NCI-H82 (cell line): ENCODE measurements at regions not wholly inside any gene's neighbourhood (a gene's known extent, or its start where the extent isn't known, plus 50 kb on each side); places are given as distances from the start of the nearest gene placed in this dataset.
"Not testable (repeated sequence)": the region's sequence is repeated elsewhere in the genome, so short reads cannot be mapped to it uniquely, and the experiment has no call there.

ENCODE experiments used
- DNase-seq: peaks from one replicate; lab custom pipeline; 2025; lab: John Stamatoyannopoulos, UW

GRCh38 chr14:105889666-105890473 lies 363.5 kb downstream of the TMEM121 start:
- no peak for DNase-seq

- no peak for DNase-seq
Observed at GRCh38 chr14:105890474-105891220, 364.3 kb downstream of the TMEM121 start.

- DNase-seq: no peak
Observed at GRCh38 chr14:105891221-105891602, 364.8 kb downstream of the TMEM121 start.

- DNase-seq: no peak
Observed at GRCh38 chr14:105891631-105892452, 365.5 kb downstream of the TMEM121 start.

- DNase-seq: not testable (repeated sequence)
Observed at GRCh38 chr14:105892453-105893441, 366.4 kb downstream of the TMEM121 start.

GRCh38 chr14:105893686-105894085 lies 367.3 kb downstream of the TMEM121 start:
- DNase-seq: not testable (repeated sequence)

- no peak for DNase-seq
Observed at GRCh38 chr14:105894125-105894977, 368.0 kb downstream of the TMEM121 start.

- no peak for DNase-seq
Observed at GRCh38 chr14:105894978-105895881, 368.8 kb downstream of the TMEM121 start.

- DNase-seq: not testable (repeated sequence)
Observed at GRCh38 chr14:105896206-105896605, 369.8 kb downstream of the TMEM121 start.

- not testable (repeated sequence) for DNase-seq
Observed at GRCh38 chr14:105896961-105897724, 370.8 kb downstream of the TMEM121 start.

- no peak for DNase-seq
Observed at GRCh38 chr14:105897725-105898113, 371.3 kb downstream of the TMEM121 start.

GRCh38 chr14:105898482-105899010 lies 372.2 kb downstream of the TMEM121 start:
- DNase-seq: no peak

GRCh38 chr14:105899071-105899641 lies 372.8 kb downstream of the TMEM121 start:
- DNase-seq: no peak

GRCh38 chr14:105899657-105900397 lies 373.4 kb downstream of the TMEM121 start:
- no peak for DNase-seq

- DNase-seq: no peak
Observed at GRCh38 chr14:105900398-105901160, 374.2 kb downstream of the TMEM121 start.

- DNase-seq: no peak
Observed at GRCh38 chr14:105901226-105901625, 374.8 kb downstream of the TMEM121 start.
